GM12872 (cell line): ENCODE measurements at regions not wholly inside any gene's neighbourhood (a gene's known extent, or its start where the extent isn't known, plus 50 kb on each side); places are given as distances from the start of the nearest gene placed in this dataset.

Experiments
- TF ChIP-seq, protein P1 (sequence below): IDR thresholded peaks from 3 replicates; pipeline ENCODE4 v1.5.1; 2011; ENCODE audit warnings: low read depth, mild to moderate bottlenecking, low read length, moderate library complexity; ENCODE audit not compliant: insufficient read depth

DNA sequence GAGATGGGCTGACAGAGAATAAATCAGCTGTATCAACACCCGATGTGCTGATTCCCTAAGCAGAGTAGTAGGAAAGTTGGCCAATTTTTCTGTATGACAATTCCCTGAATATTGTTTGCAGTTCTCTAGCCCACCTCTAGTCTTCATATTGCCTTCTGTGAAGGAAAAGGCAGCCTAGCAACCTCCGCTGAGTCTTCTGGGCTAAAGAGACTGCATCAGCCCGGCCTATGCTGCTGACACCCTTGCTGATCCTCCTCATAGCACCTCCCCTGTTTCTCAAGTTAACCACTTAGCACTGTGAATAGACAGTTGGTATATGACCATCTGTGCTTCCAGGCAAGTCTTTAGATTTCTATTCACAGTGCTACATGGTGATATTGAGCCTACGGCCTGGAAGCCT is 161.1 kb upstream of the EGLN3 start:
- TF ChIP-seq, protein P1, sequence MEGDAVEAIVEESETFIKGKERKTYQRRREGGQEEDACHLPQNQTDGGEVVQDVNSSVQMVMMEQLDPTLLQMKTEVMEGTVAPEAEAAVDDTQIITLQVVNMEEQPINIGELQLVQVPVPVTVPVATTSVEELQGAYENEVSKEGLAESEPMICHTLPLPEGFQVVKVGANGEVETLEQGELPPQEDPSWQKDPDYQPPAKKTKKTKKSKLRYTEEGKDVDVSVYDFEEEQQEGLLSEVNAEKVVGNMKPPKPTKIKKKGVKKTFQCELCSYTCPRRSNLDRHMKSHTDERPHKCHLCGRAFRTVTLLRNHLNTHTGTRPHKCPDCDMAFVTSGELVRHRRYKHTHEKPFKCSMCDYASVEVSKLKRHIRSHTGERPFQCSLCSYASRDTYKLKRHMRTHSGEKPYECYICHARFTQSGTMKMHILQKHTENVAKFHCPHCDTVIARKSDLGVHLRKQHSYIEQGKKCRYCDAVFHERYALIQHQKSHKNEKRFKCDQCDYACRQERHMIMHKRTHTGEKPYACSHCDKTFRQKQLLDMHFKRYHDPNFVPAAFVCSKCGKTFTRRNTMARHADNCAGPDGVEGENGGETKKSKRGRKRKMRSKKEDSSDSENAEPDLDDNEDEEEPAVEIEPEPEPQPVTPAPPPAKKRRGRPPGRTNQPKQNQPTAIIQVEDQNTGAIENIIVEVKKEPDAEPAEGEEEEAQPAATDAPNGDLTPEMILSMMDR = 0 out of 3 replicates have a peak, but pooled peaks have one; percentile 17

DNA sequence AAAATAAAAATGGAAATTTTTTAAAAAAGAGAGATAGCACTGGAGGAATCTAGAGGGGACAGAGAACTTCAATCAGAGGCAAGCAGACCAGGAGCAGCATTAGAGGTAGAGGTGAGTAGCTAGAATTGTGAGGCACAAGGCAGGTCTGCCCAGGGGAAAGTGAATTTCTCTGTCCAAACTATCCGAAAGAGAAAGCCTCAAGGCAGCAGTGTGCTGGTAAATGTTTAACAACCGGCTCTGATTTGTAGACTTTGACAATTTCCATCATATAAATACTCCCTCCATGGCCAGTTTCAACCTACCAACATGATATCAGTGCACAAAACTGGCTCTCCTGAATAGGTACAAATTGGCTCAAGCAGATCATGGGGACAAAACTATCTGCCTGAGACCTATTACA is 160.6 kb upstream of the EGLN3 start:
- TF ChIP-seq, protein P1 = no peak

DNA sequence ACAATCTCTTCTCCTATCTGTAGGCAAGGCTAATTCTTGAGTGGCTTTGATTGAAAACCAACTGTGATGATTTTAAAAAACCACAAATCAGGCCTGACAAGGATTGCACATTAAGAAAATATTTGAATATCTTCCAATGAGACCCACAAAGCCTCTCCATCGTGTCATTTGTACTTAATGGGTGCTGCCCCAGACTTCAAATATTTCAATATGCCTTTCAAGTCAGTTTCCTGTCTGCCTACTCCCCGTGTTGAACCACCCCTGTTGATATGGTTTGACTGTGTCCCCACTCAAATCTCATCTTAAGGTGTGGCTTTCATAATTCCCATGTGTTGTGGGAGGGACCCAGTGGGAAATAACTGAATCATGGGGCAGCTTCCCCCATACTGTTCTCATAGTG is 159.7 kb upstream of the EGLN3 start:
- TF ChIP-seq, protein P1 = no peak

DNA sequence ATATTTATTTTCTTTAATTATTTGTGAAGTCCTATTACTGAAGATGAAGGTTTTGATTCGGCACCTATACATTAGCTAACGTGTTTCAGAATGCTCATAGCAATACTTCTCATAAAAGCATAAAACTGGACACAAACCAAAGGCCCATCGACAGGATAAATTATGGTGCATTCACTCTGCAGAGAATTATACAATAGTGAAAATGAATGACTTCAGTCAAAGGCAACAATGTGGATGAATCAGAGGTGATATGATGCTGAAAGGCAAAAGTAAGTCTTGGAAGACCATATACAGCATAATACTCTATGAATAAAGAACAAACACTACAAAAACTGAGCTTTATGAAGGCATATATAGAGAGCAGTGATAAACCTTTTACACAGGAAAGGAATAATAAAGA is 156.6 kb upstream of the EGLN3 start:
- TF ChIP-seq, protein P1 = no peak

DNA sequence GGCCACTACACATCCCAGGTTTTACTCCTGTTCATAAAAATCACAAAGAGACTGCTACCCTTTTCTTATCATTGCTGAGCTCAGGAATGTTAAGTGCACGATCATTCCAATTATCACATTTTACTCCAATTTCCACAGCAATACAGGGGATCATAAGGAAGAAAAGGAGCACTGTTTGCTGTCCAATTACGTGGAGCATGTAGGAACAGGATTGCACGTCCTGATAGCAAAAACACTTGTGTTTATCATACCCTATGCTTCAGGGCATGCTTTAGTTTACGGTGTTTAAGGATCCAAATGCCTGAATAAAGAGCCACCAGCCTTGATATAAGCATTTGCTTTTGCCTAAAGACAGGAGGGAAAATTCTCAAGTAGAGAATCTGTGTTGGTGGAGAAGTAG is 155.4 kb upstream of the EGLN3 start:
- TF ChIP-seq, protein P1 = no peak

DNA sequence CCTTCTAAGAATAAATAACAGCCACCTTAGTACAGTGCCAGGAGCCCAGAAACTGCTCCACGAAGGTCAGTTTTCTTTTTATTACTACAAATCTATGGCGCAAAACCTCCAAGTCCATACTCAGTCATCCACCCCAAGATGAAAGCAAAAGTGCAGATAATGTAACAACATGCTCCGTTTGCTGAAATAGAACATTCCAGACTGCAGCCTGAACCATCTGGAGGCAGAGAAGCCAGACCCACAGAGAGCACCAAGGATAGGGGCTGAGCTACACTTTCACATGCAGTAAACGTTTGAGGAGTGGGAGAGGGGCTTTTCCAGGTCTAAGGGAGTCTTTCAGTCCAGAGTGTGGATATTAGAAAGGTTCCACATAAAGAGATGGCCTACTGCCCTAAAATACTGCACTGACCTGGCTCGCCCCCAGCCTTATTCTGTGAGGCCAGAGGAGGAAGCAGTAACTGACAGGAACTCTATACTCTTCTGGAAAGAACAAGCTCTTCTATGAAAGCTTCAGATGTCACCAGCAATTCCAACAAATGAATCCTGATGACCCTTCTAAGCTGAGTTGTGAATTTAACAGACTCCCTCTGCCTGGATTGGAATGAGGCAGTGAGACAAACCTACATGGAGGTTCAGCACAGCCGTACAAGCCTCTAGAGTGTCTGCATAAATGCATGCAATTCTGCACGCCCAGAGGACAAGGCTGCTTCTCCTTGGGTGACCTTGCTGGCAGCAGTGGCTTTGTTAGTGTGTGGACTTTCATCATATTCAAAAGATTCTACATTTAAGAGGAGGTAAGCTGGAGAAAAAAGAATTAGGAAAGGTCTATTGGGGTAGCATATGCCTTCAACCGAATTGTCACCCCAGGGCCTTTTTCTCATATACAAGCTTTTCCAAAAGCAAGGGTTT is 153.9 kb upstream of the EGLN3 start:
- TF ChIP-seq, protein P1 = no peak

DNA sequence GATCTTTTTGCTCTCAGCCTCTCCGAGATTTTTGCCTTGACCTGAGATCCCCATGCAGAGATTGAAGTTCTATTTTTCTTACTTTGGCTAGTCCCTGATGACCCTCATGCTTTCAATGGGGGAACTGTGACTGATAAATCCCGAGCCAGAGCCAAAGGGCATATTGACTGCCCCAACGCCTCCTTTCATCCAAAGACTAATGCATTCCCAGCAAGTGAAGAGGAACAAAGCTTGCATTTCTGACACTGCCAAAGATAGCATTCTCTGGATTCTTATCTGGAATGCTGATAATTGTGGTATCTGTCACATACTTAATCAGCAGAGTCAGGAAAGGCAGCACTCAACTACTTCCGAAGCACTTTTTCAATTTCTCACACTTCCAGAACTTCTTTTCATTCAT is 152.3 kb upstream of the EGLN3 start:
- TF ChIP-seq, protein P1 = no peak
